GM21825 (cell line): ENCODE measurements at regions not wholly inside any gene's neighbourhood (a gene's known extent, or its start where the extent isn't known, plus 50 kb on each side); places are given as distances from the start of the nearest gene placed in this dataset.
"Not testable (repeated sequence)": the region's sequence is repeated elsewhere in the genome, so short reads cannot be mapped to it uniquely, and the experiment has no call there.

Experiments
- ATAC-seq: cut with Tn5 transposase; IDR thresholded peaks from one replicate; pipeline ENCODE4 v1.9.1; 2021; ENCODE audit warnings: mild to moderate bottlenecking, moderate library complexity; ENCODE audit not compliant: unreplicated experiment

GRCh38 chr2:765369-765768 lies 88.2 kb upstream of the TMEM18 start:
- no peak for ATAC-seq

GRCh38 chr2:763766-764525 lies 86.7 kb upstream of the TMEM18 start:
- no peak for ATAC-seq

- ATAC-seq: no peak
Observed at GRCh38 chr2:762646-763045, 85.4 kb upstream of the TMEM18 start.

GRCh38 chr2:761384-761783 lies 84.2 kb upstream of the TMEM18 start:
- no peak for ATAC-seq

- ATAC-seq: no peak
Observed at GRCh38 chr2:760001-760400, 82.8 kb upstream of the TMEM18 start.

- ATAC-seq: no peak
Observed at GRCh38 chr2:758073-758820, 81.0 kb upstream of the TMEM18 start.

- no peak for ATAC-seq
Observed at GRCh38 chr2:753123-753522, 75.9 kb upstream of the TMEM18 start.

- no peak for ATAC-seq
Observed at GRCh38 chr2:751474-751873, 74.3 kb upstream of the TMEM18 start.

- ATAC-seq: no peak
Observed at GRCh38 chr2:750628-751027, 73.4 kb upstream of the TMEM18 start.

- ATAC-seq: no peak
Observed at GRCh38 chr2:747762-748351, 70.7 kb upstream of the TMEM18 start.

- ATAC-seq: no peak
Observed at GRCh38 chr2:746697-747096, 69.5 kb upstream of the TMEM18 start.

GRCh38 chr2:744088-744487 lies 66.9 kb upstream of the TMEM18 start:
- no peak for ATAC-seq

GRCh38 chr2:742221-742620 lies 65.0 kb upstream of the TMEM18 start:
- ATAC-seq: no peak

- ATAC-seq: no peak
Observed at GRCh38 chr2:741195-741496, 63.9 kb upstream of the TMEM18 start.

- ATAC-seq: peak; percentile 66
Observed at GRCh38 chr2:740322-741194, 63.4 kb upstream of the TMEM18 start.

GRCh38 chr2:739864-740321 lies 62.7 kb upstream of the TMEM18 start:
- not testable (repeated sequence) for ATAC-seq

GRCh38 chr2:736939-737338 lies 59.7 kb upstream of the TMEM18 start:
- ATAC-seq: no peak

- ATAC-seq: peak; percentile 64
Observed at GRCh38 chr2:735670-736218, 58.5 kb upstream of the TMEM18 start.

- no peak for ATAC-seq
Observed at GRCh38 chr2:734496-734895, 57.3 kb upstream of the TMEM18 start.

GRCh38 chr2:733495-733894 lies 56.3 kb upstream of the TMEM18 start:
- ATAC-seq: no peak

GRCh38 chr2:733001-733400 lies 55.8 kb upstream of the TMEM18 start:
- ATAC-seq: no peak
